Suppressor macrophage treated with lipopolysaccharide for 4 hours (primary cell): ENCODE measurements at regions not wholly inside any gene's neighbourhood (a gene's known extent, or its start where the extent isn't known, plus 50 kb on each side); places are given as distances from the start of the nearest gene placed in this dataset.

Experiments used
- DNase-seq: peaks from one replicate; pipeline ENCODE4 v3.0.0-alpha.2; 2020

- no peak for DNase-seq
These were observed 94.0 kb upstream of the SULT1C3 start for GRCh38 chr2:108145557-108146326.

- no peak for DNase-seq
These were observed 91.2 kb upstream of the SULT1C3 start for GRCh38 chr2:108148555-108148954.

- no peak for DNase-seq
These were observed 85.3 kb upstream of the SULT1C3 start for GRCh38 chr2:108154366-108155061.

GRCh38 chr2:108161298-108161697 lies 78.5 kb upstream of the SULT1C3 start:
- no peak for DNase-seq

GRCh38 chr2:108164318-108164717 lies 75.5 kb upstream of the SULT1C3 start:
- no peak for DNase-seq

- peak; percentile 13 for DNase-seq
These were observed 74.0 kb upstream of the SULT1C3 start for GRCh38 chr2:108165729-108166128.

- DNase-seq, result no peak
These were observed 72.1 kb upstream of the SULT1C3 start for GRCh38 chr2:108167699-108168098.

- DNase-seq, result peak; percentile 24
These were observed 69.7 kb upstream of the SULT1C3 start for GRCh38 chr2:108169982-108170625.

GRCh38 chr2:108171657-108172056 lies 68.1 kb upstream of the SULT1C3 start:
- DNase-seq, result peak; percentile 55

- peak; percentile 21 for DNase-seq
These were observed 57.3 kb upstream of the SULT1C3 start for GRCh38 chr2:108182489-108182888.

- DNase-seq, result peak; percentile 15
These were observed 55.3 kb upstream of the SULT1C3 start for GRCh38 chr2:108184419-108184818.

GRCh38 chr2:108189316-108189715 lies 50.5 kb upstream of the SULT1C3 start:
- DNase-seq, result no peak
